ENCODE measurements at regions not wholly inside any gene's neighbourhood (a gene's known extent, or its start where the extent isn't known, plus 50 kb on each side); places are given as distances from the start of the nearest gene placed in this dataset.

DNA sequence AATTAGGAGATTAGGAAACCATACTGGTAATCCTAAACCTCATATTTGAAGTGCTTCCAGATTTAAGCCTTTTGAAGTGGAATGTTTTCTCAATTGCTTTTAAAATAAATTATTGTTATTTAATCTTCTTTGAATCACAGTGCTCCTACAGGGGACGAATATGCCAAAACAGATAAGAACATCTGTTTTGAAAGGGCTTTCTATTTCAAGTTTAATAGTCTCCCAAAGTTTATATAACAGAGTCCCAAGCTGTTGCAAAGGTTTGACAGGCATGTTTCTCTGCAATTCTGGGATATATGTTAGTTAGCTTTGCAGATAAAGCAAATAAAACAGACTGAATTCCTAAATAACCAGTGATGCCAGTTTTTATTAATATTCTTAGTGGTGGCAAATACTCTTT, 803.7 kb downstream of the TLE4 start:
- TF ChIP-seq, protein P1, sequence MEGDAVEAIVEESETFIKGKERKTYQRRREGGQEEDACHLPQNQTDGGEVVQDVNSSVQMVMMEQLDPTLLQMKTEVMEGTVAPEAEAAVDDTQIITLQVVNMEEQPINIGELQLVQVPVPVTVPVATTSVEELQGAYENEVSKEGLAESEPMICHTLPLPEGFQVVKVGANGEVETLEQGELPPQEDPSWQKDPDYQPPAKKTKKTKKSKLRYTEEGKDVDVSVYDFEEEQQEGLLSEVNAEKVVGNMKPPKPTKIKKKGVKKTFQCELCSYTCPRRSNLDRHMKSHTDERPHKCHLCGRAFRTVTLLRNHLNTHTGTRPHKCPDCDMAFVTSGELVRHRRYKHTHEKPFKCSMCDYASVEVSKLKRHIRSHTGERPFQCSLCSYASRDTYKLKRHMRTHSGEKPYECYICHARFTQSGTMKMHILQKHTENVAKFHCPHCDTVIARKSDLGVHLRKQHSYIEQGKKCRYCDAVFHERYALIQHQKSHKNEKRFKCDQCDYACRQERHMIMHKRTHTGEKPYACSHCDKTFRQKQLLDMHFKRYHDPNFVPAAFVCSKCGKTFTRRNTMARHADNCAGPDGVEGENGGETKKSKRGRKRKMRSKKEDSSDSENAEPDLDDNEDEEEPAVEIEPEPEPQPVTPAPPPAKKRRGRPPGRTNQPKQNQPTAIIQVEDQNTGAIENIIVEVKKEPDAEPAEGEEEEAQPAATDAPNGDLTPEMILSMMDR (conservative IDR thresholded peaks at IDR 0.05 in 1 of 2, IDR thresholded peaks at IDR 0.05 in 1 of 2; ENCODE audit: extremely low read depth in 1 of 2, insufficient read depth in 1 of 2, low read depth in 1 of 2, low read length in 2 of 2), result no peak
- no peak for TF ChIP-seq EZH2 (IDR thresholded peaks at IDR 0.05; ENCODE audit: borderline replicate concordance, low read length)

Measured in mammary epithelial cell (primary cell).